ENCODE measurements at regions not wholly inside any gene's neighbourhood (a gene's known extent, or its start where the extent isn't known, plus 50 kb on each side); places are given as distances from the start of the nearest gene placed in this dataset.

- no peak overlapping the region for H3K9ac ChIP-seq (ENCODE audit: low read length)
- no peaks in the 10 kb centered on the region for H3K27me3 ChIP-seq (ENCODE audit: insufficient read depth, low read length)
- FAIRE-seq: no peak
- H3K4me2 ChIP-seq (ENCODE audit: low read length): no peak overlapping the region
- H3K27ac Mint-ChIP-seq (ENCODE audit: unreplicated experiment): no peak overlapping the region
- H3K27me3 Mint-ChIP-seq (ENCODE audit: low read depth, unreplicated experiment): peaks cover 10% of the 10 kb centered on the region
- no peaks in the 10 kb centered on the region for H3K36me3 ChIP-seq (ENCODE audit: insufficient read depth, low read length)
- H4K20me1 ChIP-seq (ENCODE audit: insufficient read depth, low read length): no peaks in the 10 kb centered on the region
- H3K9me3 Mint-ChIP-seq (ENCODE audit: unreplicated experiment): no peaks in the 10 kb centered on the region
- H3K27ac ChIP-seq (ENCODE audit: low read depth, low read length): no peak overlapping the region
- peaks cover 5% of the 10 kb centered on the region for H3K4me1 Mint-ChIP-seq (ENCODE audit: low read depth, unreplicated experiment)
- no peak for DNase-seq (ENCODE audit: low read depth)
- H3K79me2 ChIP-seq (ENCODE audit: insufficient read depth, low read length): no peaks in the 10 kb centered on the region
- H3K4me1 ChIP-seq (ENCODE audit: insufficient read depth, low read length): no peaks in the 10 kb centered on the region
- H3K9me3 ChIP-seq (ENCODE audit: insufficient read depth, low read depth, low read length): no peaks in the 10 kb centered on the region
- TF ChIP-seq, protein P1, sequence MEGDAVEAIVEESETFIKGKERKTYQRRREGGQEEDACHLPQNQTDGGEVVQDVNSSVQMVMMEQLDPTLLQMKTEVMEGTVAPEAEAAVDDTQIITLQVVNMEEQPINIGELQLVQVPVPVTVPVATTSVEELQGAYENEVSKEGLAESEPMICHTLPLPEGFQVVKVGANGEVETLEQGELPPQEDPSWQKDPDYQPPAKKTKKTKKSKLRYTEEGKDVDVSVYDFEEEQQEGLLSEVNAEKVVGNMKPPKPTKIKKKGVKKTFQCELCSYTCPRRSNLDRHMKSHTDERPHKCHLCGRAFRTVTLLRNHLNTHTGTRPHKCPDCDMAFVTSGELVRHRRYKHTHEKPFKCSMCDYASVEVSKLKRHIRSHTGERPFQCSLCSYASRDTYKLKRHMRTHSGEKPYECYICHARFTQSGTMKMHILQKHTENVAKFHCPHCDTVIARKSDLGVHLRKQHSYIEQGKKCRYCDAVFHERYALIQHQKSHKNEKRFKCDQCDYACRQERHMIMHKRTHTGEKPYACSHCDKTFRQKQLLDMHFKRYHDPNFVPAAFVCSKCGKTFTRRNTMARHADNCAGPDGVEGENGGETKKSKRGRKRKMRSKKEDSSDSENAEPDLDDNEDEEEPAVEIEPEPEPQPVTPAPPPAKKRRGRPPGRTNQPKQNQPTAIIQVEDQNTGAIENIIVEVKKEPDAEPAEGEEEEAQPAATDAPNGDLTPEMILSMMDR (IDR thresholded peaks at IDR 0.05; ENCODE audit: insufficient read depth, low read depth, low read length): no peak
- TF ChIP-seq EZH2 (IDR thresholded peaks at IDR 0.05; ENCODE audit: insufficient read depth, low read length): no peak
- no peaks in the 10 kb centered on the region for H3K36me3 Mint-ChIP-seq (ENCODE audit: low read depth, unreplicated experiment)
- no peak overlapping the region for H2AFZ ChIP-seq (ENCODE audit: low read depth, low read length)
- H3K4me3 ChIP-seq (ENCODE audit: insufficient read depth, low read depth, low read length): no peak overlapping the region
- no peak overlapping the region for H3K4me3 Mint-ChIP-seq (ENCODE audit: unreplicated experiment)
These were observed 281.7 kb upstream of the NT5E start for GRCh38 chr6:85168146-85168545.

DNA sequence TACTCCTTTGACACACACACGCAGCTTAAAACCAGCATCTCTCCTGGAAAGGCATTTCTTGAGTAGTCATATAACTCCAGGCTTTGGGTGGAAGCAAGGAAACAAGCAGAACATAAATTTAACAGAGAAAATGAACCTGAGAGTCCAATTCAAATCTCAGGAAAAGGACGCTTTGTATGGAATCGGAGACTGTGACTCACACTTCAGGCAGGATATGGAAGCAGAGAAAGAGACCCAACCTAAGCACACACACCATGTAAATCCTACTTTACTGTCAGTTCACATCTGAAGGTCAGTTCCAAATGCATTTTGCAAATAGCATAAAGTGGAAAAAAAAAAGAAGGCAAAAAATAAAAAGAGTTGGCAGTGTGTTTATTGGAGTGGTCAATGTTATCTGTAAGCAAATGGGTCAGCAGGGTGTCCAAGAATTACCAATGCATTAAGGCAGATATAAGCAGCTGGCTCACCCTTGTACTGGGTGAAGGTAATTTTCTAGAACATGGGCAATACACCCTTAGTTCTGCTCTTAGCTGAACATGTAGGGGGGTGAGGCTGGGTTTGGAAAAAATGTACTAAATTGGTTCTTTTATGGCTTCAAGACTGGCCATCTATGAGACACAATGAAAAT is 283.7 kb upstream of the NT5E start:
- TF ChIP-seq, protein P1 (IDR thresholded peaks at IDR 0.05; ENCODE audit: insufficient read depth, low read depth, low read length): no peak
- TF ChIP-seq EZH2 (IDR thresholded peaks at IDR 0.05; ENCODE audit: insufficient read depth, low read length): no peak

More for the DNA sequence above, 283.7 kb upstream of the NT5E start:
- FAIRE-seq (no peak), DNase-seq (ENCODE audit: low read depth) (no peak)
- peaks cover 5% of the 10 kb centered on the region for H3K4me1 Mint-ChIP-seq (ENCODE audit: low read depth, unreplicated experiment)
- H3K9ac ChIP-seq (ENCODE audit: low read length): no peak overlapping the region
- no peak overlapping the region for H2AFZ ChIP-seq (ENCODE audit: low read depth, low read length)
- no peak overlapping the region for H3K4me3 Mint-ChIP-seq (ENCODE audit: unreplicated experiment)
- no peaks in the 10 kb centered on the region for H3K36me3 ChIP-seq (ENCODE audit: insufficient read depth, low read length)
- H3K27ac Mint-ChIP-seq (ENCODE audit: unreplicated experiment): no peak overlapping the region
- H3K4me1 ChIP-seq (ENCODE audit: insufficient read depth, low read length): no peaks in the 10 kb centered on the region
- no peaks in the 10 kb centered on the region for H3K9me3 Mint-ChIP-seq (ENCODE audit: unreplicated experiment)
- H3K4me3 ChIP-seq (ENCODE audit: insufficient read depth, low read depth, low read length): no peak overlapping the region
- H4K20me1 ChIP-seq (ENCODE audit: insufficient read depth, low read length): no peaks in the 10 kb centered on the region
- H3K27ac ChIP-seq (ENCODE audit: low read depth, low read length): no peak overlapping the region
- H3K4me2 ChIP-seq (ENCODE audit: low read length): no peak overlapping the region
- no peaks in the 10 kb centered on the region for H3K79me2 ChIP-seq (ENCODE audit: insufficient read depth, low read length)
- H3K27me3 Mint-ChIP-seq (ENCODE audit: low read depth, unreplicated experiment): peaks cover 9% of the 10 kb centered on the region
- no peaks in the 10 kb centered on the region for H3K9me3 ChIP-seq (ENCODE audit: insufficient read depth, low read depth, low read length)
- H3K27me3 ChIP-seq (ENCODE audit: insufficient read depth, low read length): no peaks in the 10 kb centered on the region
- no peaks in the 10 kb centered on the region for H3K36me3 Mint-ChIP-seq (ENCODE audit: low read depth, unreplicated experiment)
